Stimulated activated CD4-positive, alpha-beta T cell treated with anti-CD3 and anti-CD28 coated beads, Interleukin-15, amount 100 ng/mL, for 48 hours (primary cell): ENCODE measurements at regions not wholly inside any gene's neighbourhood (a gene's known extent, or its start where the extent isn't known, plus 50 kb on each side); places are given as distances from the start of the nearest gene placed in this dataset.

Experiments used
- DNase-seq, 2 donors: peaks; one replicate each; pipeline ENCODE4 v3.0.0-alpha.2; 2020; ENCODE audit warnings: low read depth in 2 of 2

- DNase-seq = no peak
Measured at GRCh38 chr4:138858419-138858818, 157.2 kb upstream of the NOCT start.

- DNase-seq = no peak
Measured at GRCh38 chr4:138857416-138857815, 158.2 kb upstream of the NOCT start.

DNA sequence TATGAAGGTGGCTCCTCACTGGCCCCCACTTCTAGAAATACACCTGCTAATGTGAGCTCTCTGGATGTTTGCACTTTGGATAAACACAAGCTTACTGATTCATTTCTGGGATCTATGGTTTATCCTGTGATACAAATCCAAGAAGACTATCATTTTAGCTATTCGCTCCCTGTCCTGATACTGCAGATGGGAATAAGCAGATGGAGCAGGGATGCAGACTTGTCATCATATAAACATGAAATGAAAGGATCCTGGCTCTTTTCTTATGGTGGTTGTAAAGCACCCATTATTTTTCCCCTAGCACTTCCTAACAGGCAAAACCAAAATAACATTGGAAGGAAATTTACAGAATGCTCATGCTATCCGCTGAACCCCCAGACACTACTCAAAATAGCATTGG, 162.9 kb upstream of the NOCT start:
- no peak for DNase-seq

- no peak for DNase-seq
Measured at GRCh38 chr4:138851391-138852335, 163.9 kb upstream of the NOCT start.

GRCh38 chr4:138845664-138846063, 169.9 kb upstream of the NOCT start:
- no peak for DNase-seq

- no peak for DNase-seq
Measured at GRCh38 chr4:138845054-138845453, 170.5 kb upstream of the NOCT start.

GRCh38 chr4:138843616-138844015, 172.0 kb upstream of the NOCT start:
- DNase-seq = no peak

DNA sequence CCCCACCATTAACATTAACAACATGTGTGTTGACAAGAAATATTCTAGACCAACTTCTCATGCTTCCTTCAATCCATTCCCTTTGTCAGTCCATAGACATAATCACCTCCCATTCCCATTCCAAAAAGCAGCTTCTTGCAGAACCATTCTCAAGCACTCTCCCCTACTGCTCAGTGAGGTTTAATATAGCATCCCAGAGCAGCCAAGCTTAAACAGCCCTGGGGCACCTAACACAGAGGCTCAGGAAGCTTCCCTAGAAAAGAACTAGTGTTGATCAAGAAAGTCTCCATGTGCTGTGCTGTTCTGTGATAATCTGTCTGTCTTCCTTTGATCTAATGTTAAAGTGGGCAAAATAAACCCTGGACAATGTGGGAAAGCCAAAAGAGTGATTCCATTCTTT, 174.2 kb upstream of the NOCT start:
- no peak for DNase-seq

- DNase-seq = no peak
Measured at GRCh38 chr4:138838251-138838650, 177.3 kb upstream of the NOCT start.

DNA sequence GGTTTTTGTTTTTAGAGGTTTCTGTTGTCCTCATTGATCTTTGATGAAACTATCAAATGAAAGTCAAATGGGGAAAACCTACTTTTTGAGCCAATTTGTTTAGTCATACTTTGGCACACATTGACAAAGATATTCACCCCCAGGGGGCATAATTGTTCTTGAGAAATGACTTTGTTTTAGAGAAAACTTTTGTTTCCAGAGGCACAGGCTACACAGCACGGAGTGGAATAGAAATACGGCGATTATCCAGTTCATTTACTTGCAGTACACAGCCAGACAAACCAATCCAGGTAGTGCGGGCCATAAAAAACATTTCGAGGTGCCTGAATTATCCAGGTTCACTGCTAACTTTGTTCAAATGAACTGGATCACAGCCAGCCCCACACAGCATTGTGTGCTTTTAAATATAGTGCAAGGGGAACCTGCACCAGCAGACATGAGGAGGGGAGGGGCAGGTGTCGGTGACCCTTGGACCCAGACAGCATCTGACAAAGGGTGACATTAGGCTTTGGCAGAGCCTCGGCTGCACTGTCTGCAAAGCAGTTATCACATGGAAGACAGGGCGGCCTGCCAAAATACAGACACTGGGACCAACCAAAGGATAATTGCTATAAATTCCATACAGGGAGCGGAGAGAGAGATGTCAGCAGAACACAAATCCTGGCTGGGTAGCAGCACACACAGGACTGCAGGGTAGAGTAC, 179.6 kb upstream of the NOCT start:
- DNase-seq = no peak

DNA sequence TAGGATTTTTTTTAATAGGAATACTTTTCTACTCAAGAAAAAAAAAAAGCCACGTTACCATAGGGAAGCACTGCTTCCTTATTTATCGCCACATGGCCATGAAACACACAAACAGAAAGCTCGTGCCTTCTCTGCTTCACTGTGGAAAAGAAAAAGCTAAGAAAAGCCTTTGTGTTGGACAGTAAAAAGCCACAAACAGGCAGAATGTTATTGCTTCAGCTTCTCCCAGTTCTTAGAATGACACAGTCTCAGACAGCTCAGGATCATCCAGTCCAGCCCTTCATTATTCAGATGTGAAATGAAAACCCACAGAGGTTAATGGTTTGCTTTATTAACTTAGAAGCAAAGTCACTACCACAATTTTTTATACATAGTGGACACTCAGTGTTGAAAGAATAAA, 181.6 kb upstream of the NOCT start:
- DNase-seq = no peak

DNA sequence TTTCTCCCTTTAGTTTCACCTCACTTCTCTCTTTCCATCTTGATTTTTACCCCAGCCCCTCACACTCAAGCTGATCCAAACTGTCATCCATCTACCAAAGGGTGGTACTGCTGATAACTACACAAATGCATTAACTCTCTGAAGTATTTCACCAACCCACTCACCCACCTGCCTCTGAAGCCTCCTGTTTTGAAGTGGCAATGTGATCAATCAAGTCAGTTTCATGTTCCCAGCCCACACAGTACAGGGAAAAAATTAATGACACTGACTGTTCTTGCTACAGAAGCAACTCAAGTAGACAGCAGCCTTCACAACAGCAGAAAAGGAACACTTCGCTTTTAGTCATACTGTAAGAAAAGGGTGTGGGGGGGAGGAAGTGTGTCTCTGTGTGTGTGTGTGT, 183.0 kb upstream of the NOCT start:
- no peak for DNase-seq

DNA sequence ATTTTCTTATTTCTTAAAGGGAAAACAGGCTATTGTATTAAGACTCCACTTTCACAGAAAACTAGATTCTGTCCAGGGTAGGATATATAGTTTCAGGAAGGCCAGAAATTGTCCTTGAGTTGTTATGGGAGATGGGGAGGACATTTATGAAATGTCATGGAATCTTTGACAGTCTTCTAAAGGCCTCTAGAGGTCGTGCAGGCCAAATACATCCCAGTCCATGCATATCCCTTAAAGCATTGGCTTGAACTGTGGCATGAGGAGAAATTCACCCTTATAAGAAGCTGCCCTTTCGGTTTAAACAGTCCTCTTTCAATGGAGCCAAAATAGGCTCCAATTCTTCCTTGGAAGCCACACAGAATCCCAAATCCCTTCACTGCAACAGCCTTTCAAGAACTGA, 183.6 kb upstream of the NOCT start:
- DNase-seq = no peak

DNA sequence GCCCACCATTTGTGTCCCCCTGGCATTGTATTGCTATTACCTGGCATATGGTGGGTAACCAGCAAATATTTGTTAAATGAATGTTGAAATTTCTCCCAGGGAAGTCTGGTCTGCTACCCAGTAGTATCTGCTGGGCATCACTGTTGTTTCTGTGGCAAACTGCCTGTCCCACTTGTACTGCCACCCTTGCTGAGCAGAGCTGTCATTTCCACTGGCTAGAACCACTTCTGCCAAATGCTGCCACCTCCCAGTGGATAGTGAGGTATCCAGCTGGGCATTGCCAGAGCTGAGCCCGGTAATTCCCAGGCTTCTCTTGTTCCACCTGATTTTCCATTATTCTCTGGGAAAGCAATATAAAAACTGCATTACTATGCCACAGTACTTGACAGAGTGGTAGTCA, 186.7 kb upstream of the NOCT start:
- DNase-seq = no peak

GRCh38 chr4:138826754-138827153, 188.8 kb upstream of the NOCT start:
- no peak for DNase-seq

GRCh38 chr4:138826322-138826721, 189.3 kb upstream of the NOCT start:
- DNase-seq = no peak

DNA sequence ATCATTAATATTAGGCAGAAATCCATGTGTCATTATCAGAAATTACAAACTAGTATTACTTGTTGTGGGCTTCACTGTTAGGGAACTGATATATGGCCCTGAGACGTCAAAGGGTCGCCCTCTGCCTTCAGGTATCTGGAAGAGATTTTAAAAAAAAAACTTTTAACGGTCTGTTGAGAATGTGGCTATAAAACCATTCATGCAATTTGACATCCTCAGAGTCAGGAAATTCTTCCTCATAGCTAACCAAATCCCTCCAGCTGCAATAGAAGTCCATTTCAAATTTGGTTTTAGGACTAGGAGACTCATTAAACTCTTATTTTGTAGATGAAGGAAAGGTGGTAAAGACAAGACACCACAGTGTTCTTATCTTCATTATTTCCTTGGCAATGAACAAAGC, 194.2 kb upstream of the NOCT start:
- DNase-seq = no peak

DNA sequence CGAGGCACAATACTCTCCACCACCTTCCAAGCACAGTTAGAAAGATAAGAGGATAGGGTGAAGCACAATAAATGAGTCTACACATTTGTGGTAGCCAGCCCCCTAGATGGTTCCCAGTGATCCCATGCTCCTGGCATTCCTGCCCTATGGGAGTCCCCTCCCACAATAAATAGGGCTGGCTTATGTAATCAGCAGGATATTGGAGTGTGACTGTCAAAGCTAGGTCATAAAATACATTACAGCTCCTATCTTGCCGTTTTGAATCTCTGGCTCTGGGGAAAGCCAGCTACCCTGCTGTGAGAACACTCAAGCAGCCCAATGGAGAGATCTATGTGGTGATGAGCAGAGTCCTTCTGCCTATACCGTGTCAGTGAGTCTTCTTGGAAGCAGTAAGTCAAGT, 198.7 kb upstream of the NOCT start:
- DNase-seq = no peak

- DNase-seq = no peak
Measured at GRCh38 chr4:138815811-138816210, 199.8 kb upstream of the NOCT start.

- DNase-seq = no peak
Measured at GRCh38 chr4:138805736-138806135, 209.8 kb upstream of the NOCT start.

DNA sequence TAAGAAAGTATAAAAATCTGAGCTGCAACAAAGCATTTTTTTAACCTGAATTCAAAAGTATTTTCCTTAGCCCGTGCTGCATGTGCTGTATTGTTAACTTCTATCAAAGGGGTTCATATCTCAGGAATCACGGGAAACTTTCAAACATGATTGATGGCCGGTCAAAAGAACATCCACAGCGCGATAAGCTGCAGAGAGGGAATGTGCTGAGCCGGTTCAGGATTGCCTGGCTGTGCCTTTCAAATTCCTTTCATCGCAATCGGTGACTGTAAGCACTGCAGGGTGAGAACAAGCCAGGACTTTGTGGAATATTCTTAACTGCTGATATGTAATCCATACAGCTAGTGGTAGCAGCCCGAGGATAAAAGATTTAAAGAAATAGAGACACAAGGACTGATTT, 210.9 kb upstream of the NOCT start:
- DNase-seq = no peak

GRCh38 chr4:138803051-138803450, 212.5 kb upstream of the NOCT start:
- DNase-seq = no peak

DNA sequence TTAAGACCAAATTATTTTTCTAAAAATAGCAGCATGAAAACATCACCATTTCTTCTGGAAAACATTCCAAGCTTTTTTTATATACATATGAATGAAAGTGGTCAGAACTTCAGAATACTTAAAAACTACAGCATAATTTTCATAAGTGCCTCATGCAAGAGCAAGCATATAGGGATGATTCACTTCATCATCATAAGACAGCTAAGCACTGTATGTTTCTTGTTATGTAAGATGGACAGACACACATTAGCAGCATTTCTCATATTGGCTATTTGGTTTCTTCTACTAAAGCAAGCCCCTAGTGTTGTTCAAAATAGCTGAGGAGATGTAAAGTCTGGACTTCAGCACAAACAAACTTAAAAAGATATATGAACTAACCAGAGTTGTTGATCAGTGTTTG, 213.1 kb upstream of the NOCT start:
- no peak for DNase-seq
